GM10266 (cell line): ENCODE measurements at regions not wholly inside any gene's neighbourhood (a gene's known extent, or its start where the extent isn't known, plus 50 kb on each side); places are given as distances from the start of the nearest gene placed in this dataset.

Experiments used
- DNase-seq: peaks from one replicate; pipeline ENCODE4 v3.0.0; 2012; ENCODE audit errors: extremely low spot score
- CTCF ChIP-seq: IDR thresholded peaks from 2 replicates; pipeline ENCODE4 v1.5.1; 2012; ENCODE audit warnings: mild to moderate bottlenecking, low read depth; ENCODE audit not compliant: control insufficient read depth, insufficient read depth; ENCODE audit errors: missing control alignments

GRCh38 chr6:50451826-50452400, 261.4 kb upstream of the TFAP2D start:
- no peak for TF ChIP-seq CTCF
- DNase-seq = no peak

GRCh38 chr6:50455029-50455428, 258.3 kb upstream of the TFAP2D start:
- TF ChIP-seq CTCF = no peak
- no peak for DNase-seq

- no peak for TF ChIP-seq CTCF
- no peak for DNase-seq
These were observed 256.0 kb upstream of the TFAP2D start for GRCh38 chr6:50457351-50457750.

GRCh38 chr6:50461696-50462095, 251.6 kb upstream of the TFAP2D start:
- DNase-seq = no peak
- TF ChIP-seq CTCF = no peak

GRCh38 chr6:50463931-50464330, 249.4 kb upstream of the TFAP2D start:
- no peak for DNase-seq
- TF ChIP-seq CTCF = no peak

- DNase-seq = no peak
- TF ChIP-seq CTCF = no peak
These were observed 245.4 kb upstream of the TFAP2D start for GRCh38 chr6:50467931-50468330.

- DNase-seq = no peak
- no peak for TF ChIP-seq CTCF
These were observed 242.3 kb upstream of the TFAP2D start for GRCh38 chr6:50471041-50471440.
